ENCODE measurements at regions not wholly inside any gene's neighbourhood (a gene's known extent, or its start where the extent isn't known, plus 50 kb on each side); places are given as distances from the start of the nearest gene placed in this dataset.

- TF ChIP-seq CTCF (IDR thresholded peaks at IDR 0.05) (no peak), EP300 (IDR thresholded peaks at IDR 0.05) (no peak)
Measured at GRCh38 chr2:52097071-52097470, 1065.1 kb upstream of the NRXN1 start.

Data from sigmoid colon (tissue), 4 donors.